HG03175 (cell line): ENCODE measurements at regions not wholly inside any gene's neighbourhood (a gene's known extent, or its start where the extent isn't known, plus 50 kb on each side); places are given as distances from the start of the nearest gene placed in this dataset.

Experiments used
- ATAC-seq: cut with Tn5 transposase; IDR thresholded peaks from one replicate; pipeline ENCODE4 v1.9.1; 2021; ENCODE audit warnings: mild to moderate bottlenecking, moderate library complexity; ENCODE audit not compliant: unreplicated experiment

- ATAC-seq = no peak
Observed at GRCh38 chr3:152709659-152710058, 125.3 kb upstream of the P2RY1 start.

- ATAC-seq = no peak
Observed at GRCh38 chr3:152710549-152710948, 124.4 kb upstream of the P2RY1 start.

- no peak for ATAC-seq
Observed at GRCh38 chr3:152713989-152714388, 120.9 kb upstream of the P2RY1 start.

- ATAC-seq = no peak
Observed at GRCh38 chr3:152714507-152714906, 120.4 kb upstream of the P2RY1 start.

GRCh38 chr3:152717252-152717651 is 117.7 kb upstream of the P2RY1 start:
- no peak for ATAC-seq

GRCh38 chr3:152718810-152719209 is 116.1 kb upstream of the P2RY1 start:
- no peak for ATAC-seq

- ATAC-seq = no peak
Observed at GRCh38 chr3:152719264-152719663, 115.7 kb upstream of the P2RY1 start.

GRCh38 chr3:152720951-152721718 is 113.8 kb upstream of the P2RY1 start:
- no peak for ATAC-seq

GRCh38 chr3:152724270-152724669 is 110.7 kb upstream of the P2RY1 start:
- ATAC-seq = no peak

GRCh38 chr3:152728231-152728980 is 106.5 kb upstream of the P2RY1 start:
- ATAC-seq = no peak

GRCh38 chr3:152729906-152730305 is 105.0 kb upstream of the P2RY1 start:
- no peak for ATAC-seq

GRCh38 chr3:152731511-152731910 is 103.4 kb upstream of the P2RY1 start:
- no peak for ATAC-seq

GRCh38 chr3:152733584-152734119 is 101.3 kb upstream of the P2RY1 start:
- ATAC-seq = no peak

GRCh38 chr3:152737021-152737908 is 97.7 kb upstream of the P2RY1 start:
- peak; percentile 99 for ATAC-seq

- ATAC-seq = peak; percentile 22
Observed at GRCh38 chr3:152738656-152739055, 96.3 kb upstream of the P2RY1 start.

GRCh38 chr3:152742368-152743347 is 92.3 kb upstream of the P2RY1 start:
- no peak for ATAC-seq

GRCh38 chr3:152745646-152746045 is 89.3 kb upstream of the P2RY1 start:
- no peak for ATAC-seq

GRCh38 chr3:152754303-152754702 is 80.6 kb upstream of the P2RY1 start:
- no peak for ATAC-seq

GRCh38 chr3:152756807-152757206 is 78.1 kb upstream of the P2RY1 start:
- ATAC-seq = no peak

GRCh38 chr3:152760024-152760563 is 74.8 kb upstream of the P2RY1 start:
- peak; percentile 84 for ATAC-seq
